Retinal pigment epithelial cell (primary cell): ENCODE measurements at regions not wholly inside any gene's neighbourhood (a gene's known extent, or its start where the extent isn't known, plus 50 kb on each side); places are given as distances from the start of the nearest gene placed in this dataset.

Source experiments
- DNase-seq: peaks from one replicate; pipeline ENCODE4 v3.0.0-alpha.2; 2010; ENCODE audit warnings: low read depth
- H3K4me3 ChIP-seq: 2 replicates; pipeline ENCODE4 v1.5.1; 2011; ENCODE audit warnings: mild to moderate bottlenecking, low read length, control low read depth, moderate library complexity
- CTCF ChIP-seq: conservative IDR thresholded peaks from 2 replicates; pipeline ENCODE4 v1.5.1; 2011; ENCODE audit warnings: low read depth, low read length, control low read depth, inconsistent platforms

GRCh38 chr7:45390180-45390579 is 184.0 kb upstream of the ADCY1 start:
- no peak for DNase-seq
- no peak overlapping the region for H3K4me3 ChIP-seq
- TF ChIP-seq CTCF = no peak

- no peak overlapping the region for H3K4me3 ChIP-seq
- TF ChIP-seq CTCF = no peak
- DNase-seq = no peak
Measured at GRCh38 chr7:45390731-45391130, 183.4 kb upstream of the ADCY1 start.

GRCh38 chr7:45391618-45392451 is 182.3 kb upstream of the ADCY1 start:
- H3K4me3 ChIP-seq = no peak overlapping the region
- no peak for TF ChIP-seq CTCF

GRCh38 chr7:45394117-45394708 is 180.0 kb upstream of the ADCY1 start:
- no peak overlapping the region for H3K4me3 ChIP-seq
- TF ChIP-seq CTCF = no peak
- no peak for DNase-seq

More at GRCh38 chr7:45391618-45392451, 182.3 kb upstream of the ADCY1 start:
- no peak for DNase-seq

GRCh38 chr7:45399069-45399468 is 175.1 kb upstream of the ADCY1 start:
- no peak for TF ChIP-seq CTCF
- DNase-seq = no peak
- H3K4me3 ChIP-seq = no peak overlapping the region

GRCh38 chr7:45400680-45401079 is 173.5 kb upstream of the ADCY1 start:
- TF ChIP-seq CTCF = no peak
- no peak overlapping the region for H3K4me3 ChIP-seq
- no peak for DNase-seq

- no peak for TF ChIP-seq CTCF
- no peak for DNase-seq
- no peak overlapping the region for H3K4me3 ChIP-seq
Measured at GRCh38 chr7:45401155-45401554, 173.0 kb upstream of the ADCY1 start.
